ENCODE measurements at regions not wholly inside any gene's neighbourhood (a gene's known extent, or its start where the extent isn't known, plus 50 kb on each side); places are given as distances from the start of the nearest gene placed in this dataset.

GRCh38 chr7:113664867-113665266 is 253.9 kb downstream of the PPP1R3A start:
- ChIA-PET CTCF (no interaction called here), RAD21 (ENCODE audit: unreplicated experiment) (no interaction called here), POLR2A (interaction anchor here (1.0 kb wide), 1 partner anchor 9 kb away, joined by 3 read pairs; no protein-coding TSS in a partner anchor), SMC1A (ENCODE audit: uncharacterized antibody, unreplicated experiment) (interaction anchor here (1.4 kb wide), 1 partner anchor 20 kb away, joined by 5 read pairs; no protein-coding TSS in a partner anchor)
- H3K27me3 ChIP-seq (replicated peaks in 1 of 2; ENCODE audit: control insufficient read depth in 2 of 2, insufficient read depth in 2 of 2, low read length in 1 of 2): no peaks in the 10 kb centered on the region
- H3K9ac ChIP-seq (ENCODE audit: control insufficient read depth, insufficient read depth, low read length): no peak overlapping the region
- in situ Hi-C loops (cut with MboI) (no loop called here), intact Hi-C loops (cut with micrococcal nuclease; ENCODE audit: unreplicated experiment) (no loop called here)
- H4K20me1 ChIP-seq (ENCODE audit: control insufficient read depth, insufficient read depth): no peaks in the 10 kb centered on the region
- H3K79me2 ChIP-seq (ENCODE audit: control insufficient read depth, insufficient read depth, low read length): no peaks in the 10 kb centered on the region
- no peaks in the 10 kb centered on the region for H3K36me3 ChIP-seq (ENCODE audit: control insufficient read depth in 2 of 2, insufficient read depth in 2 of 2, low read length in 1 of 2)
- H3K4me3 ChIP-seq: no peak overlapping the region
- TF ChIP-seq SPI1 (IDR thresholded peaks at IDR 0.05; ENCODE audit: borderline replicate concordance, insufficient read depth, low read depth, low read length) (peak; percentile 54; the same call in 1 of the 2 replicates), ESRRA (IDR thresholded peaks at IDR 0.05; ENCODE audit: low read length) (no peak)
- WGBS (ENCODE audit: insufficient coverage, insufficient replicate concordance, low lambda C conversion rate, missing lambda C conversion rate): 76% methylated on average over 1 of the region's 1 CpG
- no peaks in the 10 kb centered on the region for H3K4me1 ChIP-seq (ENCODE audit: control insufficient read depth, insufficient read depth, low read length)
- no peaks in the 10 kb centered on the region for H3K9me3 ChIP-seq (replicated peaks; ENCODE audit: control insufficient read depth, insufficient read depth, low read length)
- ATAC-seq (peak; percentile 55), DNase-seq (ENCODE audit: low read depth, low spot score) (peak; percentile 2), FAIRE-seq (no peak)
- H3K4me2 ChIP-seq (ENCODE audit: control insufficient read depth, insufficient read depth): no peak overlapping the region
- H3K27ac ChIP-seq (ENCODE audit: control insufficient read depth, insufficient read depth): no peak overlapping the region
- BruUV-seq (replicated peaks): no TSS peak
- no peak overlapping the region for H2AFZ ChIP-seq (ENCODE audit: control insufficient read depth, low read depth, low read length)

GRCh38 chr7:113659416-113659815 is 259.4 kb downstream of the PPP1R3A start:
- ATAC-seq (no peak), DNase-seq (ENCODE audit: low read depth, low spot score) (no peak), FAIRE-seq (no peak)
- ChIA-PET POLR2A (no interaction called here), CTCF (no interaction called here), SMC1A (ENCODE audit: uncharacterized antibody, unreplicated experiment) (no interaction called here), RAD21 (ENCODE audit: unreplicated experiment) (no interaction called here)
- in situ Hi-C loops (cut with MboI) (no loop called here), intact Hi-C loops (cut with micrococcal nuclease; ENCODE audit: unreplicated experiment) (no loop called here)
- Histone ChIP-seq H3K27me3 (replicated peaks in 1 of 2; ENCODE audit: control insufficient read depth in 2 of 2, insufficient read depth in 2 of 2, low read length in 1 of 2) (no peaks in the 10 kb centered on the region), H3K79me2 (ENCODE audit: control insufficient read depth, insufficient read depth, low read length) (no peaks in the 10 kb centered on the region), H3K4me2 (ENCODE audit: control insufficient read depth, insufficient read depth) (no peak overlapping the region), H3K4me3 (no peak overlapping the region), H3K9me3 (replicated peaks; ENCODE audit: control insufficient read depth, insufficient read depth, low read length) (no peaks in the 10 kb centered on the region), H3K9ac (ENCODE audit: control insufficient read depth, insufficient read depth, low read length) (no peak overlapping the region), H3K36me3 (ENCODE audit: control insufficient read depth in 2 of 2, insufficient read depth in 2 of 2, low read length in 1 of 2) (no peaks in the 10 kb centered on the region), H4K20me1 (ENCODE audit: control insufficient read depth, insufficient read depth) (no peaks in the 10 kb centered on the region), H2AFZ (ENCODE audit: control insufficient read depth, low read depth, low read length) (no peak overlapping the region), H3K27ac (ENCODE audit: control insufficient read depth, insufficient read depth) (no peak overlapping the region), H3K4me1 (ENCODE audit: control insufficient read depth, insufficient read depth, low read length) (no peaks in the 10 kb centered on the region)
- no TSS peak for BruUV-seq (replicated peaks)
- TF ChIP-seq CEBPZ (IDR thresholded peaks at IDR 0.05; ENCODE audit: low read depth, low read length) (no peak), STAT3 (IDR thresholded peaks at IDR 0.05; ENCODE audit: low read depth, low read length) (no peak), HDAC6 (IDR thresholded peaks at IDR 0.05; ENCODE audit: unreplicated experiment) (no peak), BHLHE40 (IDR thresholded peaks at IDR 0.05; ENCODE audit: borderline replicate concordance in 1 of 2, low read depth in 2 of 2, low read length in 1 of 2) (no peak), REST (IDR thresholded peaks at IDR 0.05; ENCODE audit: low read depth, low read length) (no peak), ZBTB33 (IDR thresholded peaks at IDR 0.05) (no peak), SREBF1 (IDR thresholded peaks at IDR 0.05; ENCODE audit: low read length) (no peak), TBL1XR1 (IDR thresholded peaks at IDR 0.05; ENCODE audit: low read depth, low read length) (no peak)
